Peyer's patch (tissue), 4 donors: ENCODE measurements at regions not wholly inside any gene's neighbourhood (a gene's known extent, or its start where the extent isn't known, plus 50 kb on each side); places are given as distances from the start of the nearest gene placed in this dataset.

Experiments used
- POLR2A ChIP-seq, 2 donors: fragments of 450-650 bp; IDR thresholded peaks; one replicate each; pipeline ENCODE4 v1.5.1; 2017; ENCODE audit warnings: antibody characterized with exemption in 2 of 2, mild to moderate bottlenecking in 2 of 2, moderate library complexity in 2 of 2
- TF ChIP-seq, protein P1 (sequence below), 6 experiments: fragments of 450-650 bp in 4 of 6; fragments of 200-600 bp in 2 of 6; sonication (generic) in 1 of 6; IDR thresholded peaks; one replicate each; pipeline ENCODE4 v1.5.1; 2017 to 2019; ENCODE audit warnings: antibody characterized with exemption in 6 of 6, mild to moderate bottlenecking in 3 of 6, moderate library complexity in 1 of 6

- TF ChIP-seq, protein P1, sequence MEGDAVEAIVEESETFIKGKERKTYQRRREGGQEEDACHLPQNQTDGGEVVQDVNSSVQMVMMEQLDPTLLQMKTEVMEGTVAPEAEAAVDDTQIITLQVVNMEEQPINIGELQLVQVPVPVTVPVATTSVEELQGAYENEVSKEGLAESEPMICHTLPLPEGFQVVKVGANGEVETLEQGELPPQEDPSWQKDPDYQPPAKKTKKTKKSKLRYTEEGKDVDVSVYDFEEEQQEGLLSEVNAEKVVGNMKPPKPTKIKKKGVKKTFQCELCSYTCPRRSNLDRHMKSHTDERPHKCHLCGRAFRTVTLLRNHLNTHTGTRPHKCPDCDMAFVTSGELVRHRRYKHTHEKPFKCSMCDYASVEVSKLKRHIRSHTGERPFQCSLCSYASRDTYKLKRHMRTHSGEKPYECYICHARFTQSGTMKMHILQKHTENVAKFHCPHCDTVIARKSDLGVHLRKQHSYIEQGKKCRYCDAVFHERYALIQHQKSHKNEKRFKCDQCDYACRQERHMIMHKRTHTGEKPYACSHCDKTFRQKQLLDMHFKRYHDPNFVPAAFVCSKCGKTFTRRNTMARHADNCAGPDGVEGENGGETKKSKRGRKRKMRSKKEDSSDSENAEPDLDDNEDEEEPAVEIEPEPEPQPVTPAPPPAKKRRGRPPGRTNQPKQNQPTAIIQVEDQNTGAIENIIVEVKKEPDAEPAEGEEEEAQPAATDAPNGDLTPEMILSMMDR (IDR thresholded peaks at IDR 0.05) = no peak
- no peak for TF ChIP-seq POLR2A (IDR thresholded peaks at IDR 0.05)
These were observed 90.0 kb upstream of the COL6A5 start for GRCh38 chr3:130255442-130255841.
